ENCODE measurements at regions not wholly inside any gene's neighbourhood (a gene's known extent, or its start where the extent isn't known, plus 50 kb on each side); places are given as distances from the start of the nearest gene placed in this dataset.

DNA sequence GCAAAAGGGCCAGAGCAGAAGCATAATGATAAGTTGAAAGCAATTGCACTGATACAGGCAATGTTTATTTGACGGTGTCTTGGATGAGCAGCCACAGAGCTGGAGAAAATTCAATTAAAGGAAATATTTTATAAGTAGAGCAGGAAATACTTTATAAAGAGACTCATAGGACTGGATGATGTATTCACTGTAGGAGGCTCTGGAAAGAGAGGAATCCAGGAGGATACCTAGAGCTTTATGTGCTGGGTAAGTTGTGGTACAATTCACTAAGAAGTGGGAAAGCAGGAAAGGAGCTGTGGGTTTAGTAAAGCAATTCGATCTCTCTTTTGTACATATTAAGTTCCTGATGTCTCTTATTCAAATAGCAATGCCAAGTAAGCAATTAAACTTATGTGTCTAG lies 86.3 kb downstream of the C6orf118 start:
- no peak for TF ChIP-seq PAF1 (CRISPR knock-in tag; IDR thresholded peaks at IDR 0.05)
- TF ChIP-seq ZNF530 (CRISPR knock-in tag; IDR thresholded peaks at IDR 0.05; ENCODE audit: low read depth) = no peak
- TF ChIP-seq CBX1 (IDR thresholded peaks at IDR 0.05; ENCODE audit: low read depth) = no peak
- TF ChIP-seq ZNF264 (CRISPR knock-in tag; IDR thresholded peaks at IDR 0.05) = no peak
- TF ChIP-seq RFX1 (IDR thresholded peaks at IDR 0.05) = no peak
- TF ChIP-seq EP300 (IDR thresholded peaks at IDR 0.05; ENCODE audit: low read depth in 2 of 2, low read length in 2 of 2) = no peak
- no peak for TF ChIP-seq EP300 (CRISPR knock-in tag; IDR thresholded peaks at IDR 0.05; ENCODE audit: borderline replicate concordance)
- TF ChIP-seq ZNF674 (CRISPR knock-in tag; IDR thresholded peaks at IDR 0.05; ENCODE audit: low read depth) = no peak
- TF ChIP-seq HDAC2 (CRISPR knock-in tag; IDR thresholded peaks at IDR 0.05) = no peak
- TF ChIP-seq ZNF513 (CRISPR knock-in tag; conservative IDR thresholded peaks at IDR 0.05) = no peak
- no peak for TF ChIP-seq ZNF431 (CRISPR knock-in tag; IDR thresholded peaks at IDR 0.05; ENCODE audit: borderline replicate concordance, low read depth)
- no peak for TF ChIP-seq ZNF251 (CRISPR knock-in tag; IDR thresholded peaks at IDR 0.05)
- TF ChIP-seq SUZ12 (IDR thresholded peaks at IDR 0.05; ENCODE audit: low read depth, low read length) = no peak
- TF ChIP-seq NONO (IDR thresholded peaks at IDR 0.05) = no peak
- TF ChIP-seq NONO (CRISPR knock-in tag; conservative IDR thresholded peaks at IDR 0.05) = no peak
- TF ChIP-seq THAP11 (CRISPR knock-in tag; IDR thresholded peaks at IDR 0.05) = no peak
- no peak for TF ChIP-seq ZNF280B (CRISPR knock-in tag; IDR thresholded peaks at IDR 0.05; ENCODE audit: borderline replicate concordance)
- no peak for TF ChIP-seq ZNF841 (CRISPR knock-in tag; IDR thresholded peaks at IDR 0.05; ENCODE audit: borderline replicate concordance)
- no peak for TF ChIP-seq GZF1 (CRISPR knock-in tag; IDR thresholded peaks at IDR 0.05)
- TF ChIP-seq ATRX (CRISPR knock-in tag; IDR thresholded peaks at IDR 0.05; ENCODE audit: borderline replicate concordance) = no peak
- no peak for TF ChIP-seq ZNF230 (CRISPR knock-in tag; IDR thresholded peaks at IDR 0.05)
- intact Hi-C loops (cut with micrococcal nuclease; ENCODE audit: unreplicated experiment) (no loop called here), in situ Hi-C loops (cut with HindIII; ENCODE audit: extremely low pct_ligation_motif_present, low pct_unique_long_range_greater_than_20kb) (no loop called here)
- ChIA-PET POLR2A (no interaction called here), CTCF (ENCODE audit: low intra/inter-chr PET ratio, low total read pairs) (no interaction called here)
- peaks cover 89% of the 10 kb centered on the region for H3K9me3 ChIP-seq (ENCODE audit: low read length)
- no peak overlapping the region for H3K4me3 ChIP-seq (replicated peaks in 1 of 3; ENCODE audit: insufficient read depth in 1 of 3, low read depth in 2 of 3, low read length in 3 of 3)
- BruUV-seq (replicated peaks) = no TSS peak
- H3K36me3 ChIP-seq (replicated peaks in 1 of 2; ENCODE audit: control insufficient read depth in 1 of 2, insufficient read depth in 2 of 2, low read length in 2 of 2) = no peaks in the 10 kb centered on the region
- H3K9ac ChIP-seq (ENCODE audit: insufficient read depth, low read depth, low read length) = no peak overlapping the region
- no peaks in the 10 kb centered on the region for H4K20me1 ChIP-seq (ENCODE audit: insufficient read depth, low read length)
- no peak for ATAC-seq
- no peak for DNase-seq (ENCODE audit: low spot score)
- H3K27me3 ChIP-seq (ENCODE audit: control insufficient read depth in 1 of 2, insufficient read depth in 2 of 2, low read length in 2 of 2) = no peaks in the 10 kb centered on the region
- H3K27ac ChIP-seq (ENCODE audit: extremely low read length, insufficient read depth, low read length) = no peak overlapping the region
- no peak overlapping the region for H3K4me2 ChIP-seq (ENCODE audit: low read depth, low read length)
- no peak for FAIRE-seq
- no peaks in the 10 kb centered on the region for H3K79me2 ChIP-seq (ENCODE audit: insufficient read depth, low read length)
- WGBS (ENCODE audit: low lambda C conversion rate) = 14% methylated on average over 2 of the region's 2 CpGs
- no peaks in the 10 kb centered on the region for H3K4me1 ChIP-seq (ENCODE audit: insufficient read depth, low read length)
- H2AFZ ChIP-seq (ENCODE audit: low read length) = no peak overlapping the region

All from HepG2 (cell line).